Keratinocyte (primary cell): ENCODE measurements at regions not wholly inside any gene's neighbourhood (a gene's known extent, or its start where the extent isn't known, plus 50 kb on each side); places are given as distances from the start of the nearest gene placed in this dataset.

Experiments
- EZH2 ChIP-seq: IDR thresholded peaks from one replicate; pipeline ENCODE4 v1.6.1; 2012; ENCODE audit warnings: inconsistent platforms, mild to moderate bottlenecking, low read length, moderate library complexity
- TF ChIP-seq, protein P1 (sequence below), 3 experiments: IDR thresholded peaks in 1 of 3; conservative IDR thresholded peaks in 1 of 3; optimal IDR thresholded peaks in 1 of 3; 2 replicates in 2 of 3; 3 replicates in 1 of 3; pipeline versions ENCODE3 to v1.5.1; 2011; ENCODE audit warnings: low read length in 3 of 3, mild to moderate bottlenecking in 3 of 3, moderate library complexity in 2 of 3, control low read depth in 1 of 3, inconsistent platforms in 1 of 3; ENCODE audit not compliant: insufficient read depth in 2 of 3; ENCODE audit errors: extremely low read depth in 1 of 3

DNA sequence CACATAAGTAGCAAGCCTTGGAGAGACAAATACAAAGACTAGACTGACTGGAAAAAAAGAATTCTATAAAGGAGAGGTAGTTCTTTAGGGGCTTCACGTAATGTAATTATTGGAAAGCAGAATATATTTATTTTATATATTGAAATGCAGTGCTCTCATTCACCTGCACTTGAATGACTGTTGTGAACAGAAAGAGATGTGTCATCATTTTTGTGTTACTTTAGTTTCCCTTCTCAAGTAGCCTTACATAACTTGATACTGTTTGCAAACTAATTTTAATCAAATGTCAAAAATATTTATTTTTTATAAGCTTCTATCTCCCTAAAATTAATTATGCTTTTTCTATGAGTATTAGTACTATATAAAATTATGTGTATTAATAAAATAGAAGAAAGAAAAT, 691.1 kb upstream of the FTMT start:
- TF ChIP-seq, protein P1, sequence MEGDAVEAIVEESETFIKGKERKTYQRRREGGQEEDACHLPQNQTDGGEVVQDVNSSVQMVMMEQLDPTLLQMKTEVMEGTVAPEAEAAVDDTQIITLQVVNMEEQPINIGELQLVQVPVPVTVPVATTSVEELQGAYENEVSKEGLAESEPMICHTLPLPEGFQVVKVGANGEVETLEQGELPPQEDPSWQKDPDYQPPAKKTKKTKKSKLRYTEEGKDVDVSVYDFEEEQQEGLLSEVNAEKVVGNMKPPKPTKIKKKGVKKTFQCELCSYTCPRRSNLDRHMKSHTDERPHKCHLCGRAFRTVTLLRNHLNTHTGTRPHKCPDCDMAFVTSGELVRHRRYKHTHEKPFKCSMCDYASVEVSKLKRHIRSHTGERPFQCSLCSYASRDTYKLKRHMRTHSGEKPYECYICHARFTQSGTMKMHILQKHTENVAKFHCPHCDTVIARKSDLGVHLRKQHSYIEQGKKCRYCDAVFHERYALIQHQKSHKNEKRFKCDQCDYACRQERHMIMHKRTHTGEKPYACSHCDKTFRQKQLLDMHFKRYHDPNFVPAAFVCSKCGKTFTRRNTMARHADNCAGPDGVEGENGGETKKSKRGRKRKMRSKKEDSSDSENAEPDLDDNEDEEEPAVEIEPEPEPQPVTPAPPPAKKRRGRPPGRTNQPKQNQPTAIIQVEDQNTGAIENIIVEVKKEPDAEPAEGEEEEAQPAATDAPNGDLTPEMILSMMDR (optimal IDR thresholded peaks at IDR 0.05 in 1 of 3, IDR thresholded peaks at IDR 0.05 in 1 of 3, conservative IDR thresholded peaks at IDR 0.05 in 1 of 3; ENCODE audit: extremely low read depth in 1 of 3, insufficient read depth in 2 of 3, low read length in 3 of 3) = no peak
- no peak for TF ChIP-seq EZH2
